ENCODE measurements at regions not wholly inside any gene's neighbourhood (a gene's known extent, or its start where the extent isn't known, plus 50 kb on each side); places are given as distances from the start of the nearest gene placed in this dataset.

- Histone ChIP-seq H3K36me3 (ENCODE audit: insufficient read depth, low read length) (no peaks in the 10 kb centered on the region), H4K20me1 (ENCODE audit: insufficient read depth) (no peaks in the 10 kb centered on the region), H3K9me2 (ENCODE audit: insufficient read depth, low read length) (no peaks in the 10 kb centered on the region), H2AFZ (ENCODE audit: low read depth, low read length) (no peak overlapping the region), H3K9ac (ENCODE audit: low read length) (no peak overlapping the region), H3K4me2 (ENCODE audit: low read length) (no peak overlapping the region), H3K9me3 (ENCODE audit: low read length) (no peaks in the 10 kb centered on the region), H3K27me3 (ENCODE audit: insufficient read depth, low read depth, low read length) (no peaks in the 10 kb centered on the region), H3K79me2 (replicated peaks; ENCODE audit: insufficient read depth, low read length) (no peaks in the 10 kb centered on the region), H3F3A (ENCODE audit: insufficient read depth, low read length, poor library complexity, severe bottlenecking) (no peaks in the 10 kb centered on the region), H3K27ac (ENCODE audit: low read length) (no peak overlapping the region), H3K4me3 (ENCODE audit: low read length) (no peak overlapping the region)
- TF ChIP-seq MXI1 (conservative IDR thresholded peaks at IDR 0.05; ENCODE audit: poor library complexity, severe bottlenecking) (no peak), CTCF (IDR thresholded peaks at IDR 0.05; ENCODE audit: poor library complexity, severe bottlenecking) (no peak), REST (IDR thresholded peaks at IDR 0.05; ENCODE audit: borderline replicate concordance) (no peak), EZH2 (IDR thresholded peaks at IDR 0.05; ENCODE audit: borderline replicate concordance, insufficient read depth, low read length, poor library complexity, severe bottlenecking) (no peak), SMC3 (conservative IDR thresholded peaks at IDR 0.05; ENCODE audit: poor library complexity) (no peak), RAD21 (conservative IDR thresholded peaks at IDR 0.05) (no peak), TAF1 (IDR thresholded peaks at IDR 0.05; ENCODE audit: low read depth) (no peak), EP300 (conservative IDR thresholded peaks at IDR 0.05; ENCODE audit: poor library complexity, severe bottlenecking) (no peak), POLR2AphosphoS5 (IDR thresholded peaks at IDR 0.05) (no peak)
These were observed 256.8 kb downstream of the MATN1 start for GRCh38 chr1:30466610-30467009.

GRCh38 chr1:30466026-30466425 lies 257.4 kb downstream of the MATN1 start:
- Histone ChIP-seq H3K36me3 (ENCODE audit: insufficient read depth, low read length) (no peaks in the 10 kb centered on the region), H4K20me1 (ENCODE audit: insufficient read depth) (no peaks in the 10 kb centered on the region), H3K4me3 (ENCODE audit: low read length) (no peak overlapping the region), H2AFZ (ENCODE audit: low read depth, low read length) (no peak overlapping the region), H3K79me2 (replicated peaks; ENCODE audit: insufficient read depth, low read length) (no peaks in the 10 kb centered on the region), H3K9me3 (ENCODE audit: low read length) (no peaks in the 10 kb centered on the region), H3K9me2 (ENCODE audit: insufficient read depth, low read length) (no peaks in the 10 kb centered on the region), H3F3A (ENCODE audit: insufficient read depth, low read length, poor library complexity, severe bottlenecking) (no peaks in the 10 kb centered on the region), H3K27me3 (ENCODE audit: insufficient read depth, low read depth, low read length) (no peaks in the 10 kb centered on the region), H3K27ac (ENCODE audit: low read length) (no peak overlapping the region), H3K4me2 (ENCODE audit: low read length) (no peak overlapping the region), H3K9ac (ENCODE audit: low read length) (no peak overlapping the region)
- no peak for TF ChIP-seq TAF1 (IDR thresholded peaks at IDR 0.05; ENCODE audit: low read depth)
- no peak for TF ChIP-seq RAD21 (conservative IDR thresholded peaks at IDR 0.05)
- no peak for TF ChIP-seq REST (IDR thresholded peaks at IDR 0.05; ENCODE audit: borderline replicate concordance)
- TF ChIP-seq EP300 (conservative IDR thresholded peaks at IDR 0.05; ENCODE audit: poor library complexity, severe bottlenecking): no peak
- TF ChIP-seq EZH2 (IDR thresholded peaks at IDR 0.05; ENCODE audit: borderline replicate concordance, insufficient read depth, low read length, poor library complexity, severe bottlenecking): no peak
- TF ChIP-seq MXI1 (conservative IDR thresholded peaks at IDR 0.05; ENCODE audit: poor library complexity, severe bottlenecking): no peak

Data from neural cell (in vitro differentiated cells).